ENCODE measurements at regions not wholly inside any gene's neighbourhood (a gene's known extent, or its start where the extent isn't known, plus 50 kb on each side); places are given as distances from the start of the nearest gene placed in this dataset.

DNA sequence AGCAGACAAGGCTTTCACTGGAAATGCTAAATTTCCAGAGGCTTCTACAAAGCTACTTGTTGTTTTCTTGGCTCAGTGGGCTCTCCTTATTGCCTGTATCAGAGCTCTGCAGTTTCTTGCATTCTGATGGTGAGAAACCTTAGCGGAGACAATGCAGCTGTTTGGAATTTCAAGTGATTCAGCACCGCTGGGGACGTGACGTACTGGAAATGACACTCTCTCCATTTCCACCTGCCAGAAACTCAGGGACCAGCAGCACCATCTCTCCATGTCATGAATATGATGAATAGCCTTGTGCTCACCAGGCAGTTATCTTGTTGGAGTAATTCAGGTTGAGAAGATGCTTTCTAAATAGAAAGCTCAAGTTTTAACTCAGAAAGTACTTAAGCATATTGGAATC lies 497.2 kb upstream of the DEPDC1 start:
- H3K4me1 ChIP-seq = no peaks in the 10 kb centered on the region
- intact Hi-C loops (cut with DNase I; ENCODE audit: low total_unique reads) = no loop called here
- 69 to 82% methylated on average over 4 of the region's 4 CpGs for WGBS, 2 donors

GRCh38 chr1:69016468-69016867 lies 519.6 kb upstream of the DEPDC1 start:
- intact Hi-C loops (cut with DNase I; ENCODE audit: low total_unique reads) = no loop called here
- Histone ChIP-seq H3K9me3 (no peaks in the 10 kb centered on the region), H3K4me3 (no peak overlapping the region), H3K27me3 (no peaks in the 10 kb centered on the region), H3K36me3 (ENCODE audit: low read depth, missing control alignments) (no peaks in the 10 kb centered on the region), H3K27ac (no peak overlapping the region), H3K4me1 (no peaks in the 10 kb centered on the region)
- DNase-seq = no peak
- TF ChIP-seq POLR2A (IDR thresholded peaks at IDR 0.05) = no peak
- no peak for TF ChIP-seq CTCF (IDR thresholded peaks at IDR 0.05)

More for the DNA sequence above, 497.2 kb upstream of the DEPDC1 start:
- H3K27me3 ChIP-seq = no peaks in the 10 kb centered on the region
- H3K36me3 ChIP-seq (ENCODE audit: low read depth, missing control alignments) = no peaks in the 10 kb centered on the region
- TF ChIP-seq CTCF (IDR thresholded peaks at IDR 0.05) = no peak
- no peak for TF ChIP-seq POLR2A (IDR thresholded peaks at IDR 0.05)
- no peak overlapping the region for H3K4me3 ChIP-seq
- no peak overlapping the region for H3K27ac ChIP-seq
- DNase-seq = no peak
- no peaks in the 10 kb centered on the region for H3K9me3 ChIP-seq

DNA sequence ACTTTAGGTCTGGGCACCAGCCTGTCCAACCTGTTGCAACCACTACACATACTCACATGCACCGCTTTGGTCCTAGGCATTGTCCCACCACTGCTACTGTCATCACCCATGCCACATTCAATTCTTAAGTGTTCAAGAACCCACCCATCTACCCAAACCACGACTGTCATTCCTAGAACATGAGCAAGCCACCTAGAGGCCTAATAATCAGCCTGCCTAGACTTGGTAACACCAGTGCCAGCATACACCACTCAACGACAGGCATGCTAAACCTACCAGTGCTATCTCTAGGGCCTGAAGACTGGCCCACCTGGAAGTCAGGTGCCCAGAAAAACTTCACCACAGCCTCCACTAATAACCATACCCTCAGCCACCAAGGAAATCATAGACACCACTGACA lies 532.8 kb upstream of the DEPDC1 start:
- TF ChIP-seq POLR2A (IDR thresholded peaks at IDR 0.05) = no peak
- no peak for TF ChIP-seq CTCF (IDR thresholded peaks at IDR 0.05)
- Histone ChIP-seq H3K36me3 (ENCODE audit: low read depth, missing control alignments) (no peaks in the 10 kb centered on the region), H3K9me3 (no peaks in the 10 kb centered on the region), H3K27me3 (no peaks in the 10 kb centered on the region), H3K4me3 (no peak overlapping the region), H3K27ac (no peak overlapping the region), H3K4me1 (no peaks in the 10 kb centered on the region)
- 88 to 95% methylated on average over 3 of the region's 3 CpGs for WGBS, 2 donors
- intact Hi-C loops (cut with DNase I; ENCODE audit: low total_unique reads) = no loop called here
- no peak for DNase-seq

DNA sequence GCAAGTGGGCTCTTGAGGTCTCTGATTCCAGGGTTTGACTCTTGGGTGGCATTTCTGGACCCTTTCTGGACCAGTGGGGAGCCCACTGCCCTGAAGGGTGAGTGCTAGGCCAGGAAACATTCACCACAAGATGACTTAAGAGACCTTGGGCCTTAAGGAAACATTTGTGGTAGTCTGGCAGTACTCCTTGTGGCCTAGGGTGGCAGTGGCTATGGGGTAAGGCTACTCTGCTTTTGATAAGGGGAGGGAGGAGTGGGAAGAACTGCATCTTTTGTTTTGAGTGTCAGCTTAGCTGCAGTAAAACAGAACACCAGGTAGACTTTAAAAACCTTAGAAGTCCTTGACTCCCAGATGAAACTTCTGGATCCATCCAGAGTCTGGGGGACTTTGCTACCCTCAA lies 529.3 kb upstream of the LRRC7 start:
- H3K4me1 ChIP-seq = no peaks in the 10 kb centered on the region
- no peak overlapping the region for H3K27ac ChIP-seq
- TF ChIP-seq POLR2A (IDR thresholded peaks at IDR 0.05) = no peak
- no peak for TF ChIP-seq CTCF (IDR thresholded peaks at IDR 0.05)
- intact Hi-C loops (cut with DNase I; ENCODE audit: low total_unique reads) = no loop called here
- no peaks in the 10 kb centered on the region for H3K9me3 ChIP-seq
- no peaks in the 10 kb centered on the region for H3K36me3 ChIP-seq (ENCODE audit: low read depth, missing control alignments)
- DNase-seq = no peak
- no peaks in the 10 kb centered on the region for H3K27me3 ChIP-seq
- H3K4me3 ChIP-seq = no peak overlapping the region

GRCh38 chr1:69045572-69045971 lies 522.1 kb upstream of the LRRC7 start:
- H3K27ac ChIP-seq = no peak overlapping the region
- TF ChIP-seq CTCF (IDR thresholded peaks at IDR 0.05) (no peak), POLR2A (IDR thresholded peaks at IDR 0.05) (no peak)
- no peak for DNase-seq
- intact Hi-C loops (cut with DNase I; ENCODE audit: low total_unique reads) = no loop called here
- WGBS, 2 donors = 96 to 100% methylated on average over 1 of the region's 1 CpG
- H3K27me3 ChIP-seq = no peaks in the 10 kb centered on the region
- H3K4me1 ChIP-seq = no peaks in the 10 kb centered on the region
- H3K36me3 ChIP-seq (ENCODE audit: low read depth, missing control alignments) = no peaks in the 10 kb centered on the region
- H3K9me3 ChIP-seq = no peaks in the 10 kb centered on the region
- no peak overlapping the region for H3K4me3 ChIP-seq
